ENCODE measurements at regions not wholly inside any gene's neighbourhood (a gene's known extent, or its start where the extent isn't known, plus 50 kb on each side); places are given as distances from the start of the nearest gene placed in this dataset.

DNA sequence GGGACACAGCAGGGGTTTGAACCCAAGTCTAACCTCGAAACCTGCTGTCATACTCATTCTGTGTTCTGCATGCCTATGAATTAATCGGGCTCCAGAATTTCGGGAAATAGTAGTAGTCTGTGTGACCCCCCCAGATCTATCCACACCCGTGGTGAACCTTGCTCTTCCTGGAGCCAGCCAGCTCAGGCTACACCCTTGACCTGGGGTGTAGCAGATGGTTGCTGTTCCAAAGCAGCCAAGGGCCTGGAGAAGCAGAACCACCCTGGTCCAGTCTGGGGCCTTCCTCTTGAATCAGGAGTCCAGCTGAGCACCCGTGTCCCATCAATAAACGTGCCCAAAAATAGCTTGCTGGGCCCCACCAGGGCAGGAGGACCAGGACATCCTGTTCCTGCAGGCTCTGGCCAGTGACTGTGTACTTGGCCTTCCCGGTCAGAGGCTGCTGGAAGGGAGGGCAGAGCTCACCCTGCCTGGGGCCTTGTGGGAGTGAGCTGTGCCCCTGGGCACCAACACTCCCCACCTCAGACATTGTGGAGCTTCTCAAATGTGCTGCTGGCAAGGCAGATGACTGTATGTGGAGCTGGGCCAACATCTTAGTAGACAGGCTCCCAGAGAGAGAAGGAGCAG is 101.2 kb upstream of the ZNF716 start:
- TF ChIP-seq, protein P1, sequence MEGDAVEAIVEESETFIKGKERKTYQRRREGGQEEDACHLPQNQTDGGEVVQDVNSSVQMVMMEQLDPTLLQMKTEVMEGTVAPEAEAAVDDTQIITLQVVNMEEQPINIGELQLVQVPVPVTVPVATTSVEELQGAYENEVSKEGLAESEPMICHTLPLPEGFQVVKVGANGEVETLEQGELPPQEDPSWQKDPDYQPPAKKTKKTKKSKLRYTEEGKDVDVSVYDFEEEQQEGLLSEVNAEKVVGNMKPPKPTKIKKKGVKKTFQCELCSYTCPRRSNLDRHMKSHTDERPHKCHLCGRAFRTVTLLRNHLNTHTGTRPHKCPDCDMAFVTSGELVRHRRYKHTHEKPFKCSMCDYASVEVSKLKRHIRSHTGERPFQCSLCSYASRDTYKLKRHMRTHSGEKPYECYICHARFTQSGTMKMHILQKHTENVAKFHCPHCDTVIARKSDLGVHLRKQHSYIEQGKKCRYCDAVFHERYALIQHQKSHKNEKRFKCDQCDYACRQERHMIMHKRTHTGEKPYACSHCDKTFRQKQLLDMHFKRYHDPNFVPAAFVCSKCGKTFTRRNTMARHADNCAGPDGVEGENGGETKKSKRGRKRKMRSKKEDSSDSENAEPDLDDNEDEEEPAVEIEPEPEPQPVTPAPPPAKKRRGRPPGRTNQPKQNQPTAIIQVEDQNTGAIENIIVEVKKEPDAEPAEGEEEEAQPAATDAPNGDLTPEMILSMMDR (IDR thresholded peaks at IDR 0.05), result no peak
- no peak for TF ChIP-seq POLR2A (IDR thresholded peaks at IDR 0.05)

Data from body of pancreas (tissue), 4 donors.